NCI-H1694 (cell line): ENCODE measurements at regions not wholly inside any gene's neighbourhood (a gene's known extent, or its start where the extent isn't known, plus 50 kb on each side); places are given as distances from the start of the nearest gene placed in this dataset.
"Not testable (repeated sequence)": the region's sequence is repeated elsewhere in the genome, so short reads cannot be mapped to it uniquely, and the experiment has no call there.

ENCODE experiments used
- DNase-seq: peaks from one replicate; lab custom pipeline; 2025; lab: John Stamatoyannopoulos, UW

- peak; percentile 83 for DNase-seq
These were observed 132.3 kb upstream of the C11orf58 start for GRCh38 chr11:16605894-16606783.

GRCh38 chr11:16605389-16605893 is 133.0 kb upstream of the C11orf58 start:
- no peak for DNase-seq

GRCh38 chr11:16604794-16605388 is 133.6 kb upstream of the C11orf58 start:
- no peak for DNase-seq

GRCh38 chr11:16603890-16604793 is 134.3 kb upstream of the C11orf58 start:
- DNase-seq, result no peak

DNA sequence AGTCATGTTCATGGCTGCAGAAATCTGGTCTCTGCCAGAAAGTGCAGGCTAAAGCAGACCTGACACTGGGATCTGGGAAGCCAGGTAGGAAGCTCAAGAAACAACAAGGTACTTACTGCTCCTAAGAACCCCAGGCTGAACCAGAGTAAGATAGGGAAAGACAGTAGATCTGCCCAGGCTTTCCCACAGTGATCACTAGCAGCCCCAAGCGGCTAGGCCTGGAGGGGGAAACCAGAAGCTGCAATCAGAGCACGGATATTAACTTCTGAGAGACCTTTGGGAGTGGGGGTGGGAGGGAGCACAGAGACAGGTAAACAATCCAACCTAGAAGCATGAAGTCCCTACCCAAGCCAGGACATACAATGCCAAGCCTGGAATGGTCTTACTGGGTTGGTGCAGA is 135.2 kb upstream of the C11orf58 start:
- DNase-seq, result no peak

DNA sequence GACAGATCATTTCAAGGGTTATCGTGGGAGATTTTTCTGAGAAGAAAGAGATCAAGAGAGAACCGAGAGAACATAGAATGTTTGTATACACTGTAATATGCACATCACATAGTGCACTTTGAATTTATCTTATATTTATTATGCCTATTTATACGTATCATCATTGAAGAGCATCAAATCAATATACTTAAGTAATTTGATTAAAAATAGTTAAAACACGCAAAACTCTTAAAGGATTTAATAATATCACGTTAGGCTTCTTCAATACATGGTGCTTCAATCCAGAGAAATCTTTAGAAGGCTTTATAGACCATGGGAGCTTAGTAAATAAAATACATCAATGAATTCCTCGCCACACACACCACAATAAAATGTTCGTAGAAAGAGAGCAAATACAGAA is 139.5 kb upstream of the C11orf58 start:
- DNase-seq, result no peak

GRCh38 chr11:16598032-16598431 is 140.4 kb upstream of the C11orf58 start:
- no peak for DNase-seq

GRCh38 chr11:16596231-16596630 is 142.2 kb upstream of the C11orf58 start:
- no peak for DNase-seq

- no peak for DNase-seq
These were observed 147.3 kb upstream of the C11orf58 start for GRCh38 chr11:16591157-16591556.

DNA sequence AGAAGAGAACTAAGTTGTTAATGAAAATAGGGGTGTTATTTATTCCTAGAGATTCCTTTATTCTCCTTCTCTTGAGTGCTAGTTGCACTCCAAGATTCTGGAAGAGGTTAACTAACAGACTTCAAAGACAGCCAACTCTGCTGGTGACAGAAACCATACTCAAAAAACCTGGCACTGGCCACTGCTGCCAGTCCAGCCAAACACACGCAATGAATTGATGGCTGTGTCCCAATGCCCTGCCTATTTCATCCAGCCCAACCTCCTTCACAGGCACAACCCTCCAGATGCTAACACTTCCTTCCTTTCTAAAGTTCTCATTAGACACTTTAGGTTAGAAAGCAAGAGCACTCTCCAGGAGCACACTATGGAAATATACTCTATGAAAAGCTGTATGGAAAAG is 150.8 kb upstream of the C11orf58 start:
- DNase-seq, result no peak

DNA sequence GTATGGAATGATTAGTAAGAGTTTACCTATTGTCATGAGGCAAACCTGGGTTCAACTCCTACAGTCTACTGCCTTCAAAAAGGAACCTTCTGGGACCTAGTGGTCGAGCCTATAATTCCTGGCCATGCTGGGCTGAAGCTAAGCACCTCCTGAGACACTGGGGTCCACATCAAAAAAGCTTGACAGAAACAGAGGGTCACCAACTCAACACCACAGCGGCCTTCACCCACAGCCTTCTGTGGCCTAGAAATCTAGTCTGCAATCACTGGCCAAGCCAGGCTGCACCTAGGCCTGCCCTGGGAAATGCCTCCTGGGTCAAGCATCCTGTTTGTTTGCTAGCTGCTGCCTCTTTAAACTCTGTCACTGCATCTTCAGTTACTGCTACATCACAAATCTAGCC is 153.9 kb upstream of the C11orf58 start:
- no peak for DNase-seq

DNA sequence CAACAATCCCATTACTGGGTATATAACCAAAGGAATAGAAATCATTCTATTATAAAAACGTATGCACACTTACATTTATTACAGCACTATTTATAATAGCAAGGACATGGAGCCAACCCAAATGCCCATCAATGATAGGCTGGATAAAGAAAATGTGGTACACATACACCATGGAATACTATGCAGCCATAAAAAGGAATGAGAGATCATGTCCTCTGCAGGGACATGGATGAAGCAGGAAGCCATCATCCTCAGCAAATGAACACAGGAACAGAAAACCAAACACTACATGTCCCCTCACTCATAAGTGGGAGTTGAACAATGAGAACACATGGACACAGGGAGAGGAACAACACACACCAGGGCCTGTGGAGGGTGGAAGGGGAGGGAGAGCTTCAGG is 157.4 kb upstream of the C11orf58 start:
- not testable (repeated sequence) for DNase-seq

DNA sequence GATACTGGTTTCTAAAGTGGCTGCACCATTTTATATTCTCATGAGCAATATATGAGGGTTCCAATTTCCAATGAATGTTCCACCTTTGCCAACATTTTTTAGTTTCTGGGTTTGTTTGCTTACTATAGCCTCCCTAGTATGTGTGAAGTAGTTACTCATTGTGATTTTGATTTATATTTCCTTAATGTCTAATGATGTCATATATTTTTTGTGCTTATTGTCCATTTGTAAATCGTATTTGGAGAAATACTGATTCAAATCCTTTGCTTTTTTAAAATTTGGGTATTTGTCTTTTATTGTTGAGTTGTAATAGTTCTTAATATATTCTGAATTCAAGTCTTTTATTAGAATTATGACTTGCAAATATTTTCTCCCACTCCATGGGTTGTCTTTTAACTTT is 161.0 kb upstream of the C11orf58 start:
- no peak for DNase-seq

DNA sequence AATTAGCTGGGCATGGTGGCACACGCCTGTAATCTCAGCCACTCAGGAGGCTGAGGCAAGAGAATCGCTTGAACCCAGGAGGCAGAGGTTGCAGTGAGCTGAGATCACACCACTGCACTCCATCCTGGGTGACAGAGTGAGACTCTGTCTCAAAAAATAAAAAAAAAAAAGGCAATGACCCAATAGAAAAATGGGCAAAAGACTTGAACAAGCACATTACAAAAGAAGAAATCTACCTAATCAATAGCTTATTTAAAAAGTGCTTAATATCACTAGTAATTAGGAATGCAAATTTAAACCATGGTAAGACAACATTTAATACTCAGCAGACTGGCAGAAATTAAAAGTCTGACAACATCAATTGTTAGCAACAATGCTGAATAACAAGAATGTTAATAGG is 163.6 kb upstream of the C11orf58 start:
- DNase-seq, result not testable (repeated sequence)

DNA sequence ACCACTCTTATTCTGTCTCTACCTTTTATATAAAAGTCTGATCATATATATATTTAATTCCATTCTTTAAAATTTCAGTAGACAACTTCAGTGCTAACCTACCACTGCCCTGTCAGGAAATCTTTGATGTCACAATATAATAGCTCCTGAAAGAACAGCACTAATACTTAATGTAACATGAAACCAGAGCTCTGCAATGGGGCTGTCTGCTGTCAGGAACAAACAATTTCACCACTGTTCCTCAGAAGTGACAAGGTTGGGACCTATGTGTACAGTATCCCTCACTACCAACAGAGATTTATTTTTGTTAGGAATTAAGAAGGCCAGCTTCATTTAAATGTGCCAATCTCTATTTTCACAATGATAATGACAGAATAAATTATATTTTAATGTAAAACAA is 165.5 kb upstream of the C11orf58 start:
- no peak for DNase-seq

DNA sequence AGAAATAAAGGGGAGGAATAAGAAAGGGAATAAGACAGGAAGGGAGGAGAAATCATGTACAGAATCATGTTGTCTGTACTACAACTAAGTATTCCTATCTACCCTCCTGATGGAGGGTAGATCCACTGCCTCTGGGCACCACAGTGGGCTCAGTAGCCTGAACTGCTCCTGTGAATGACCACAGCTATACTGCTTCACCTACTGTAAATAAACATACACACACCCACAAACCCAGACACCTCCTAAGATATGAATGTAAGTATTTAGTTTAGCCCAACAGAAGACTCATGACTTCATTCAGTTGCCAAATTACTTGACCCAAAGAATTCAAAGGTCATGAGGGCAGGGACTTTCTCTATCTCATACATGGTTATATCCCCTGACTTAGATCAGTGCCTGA is 177.3 kb upstream of the C11orf58 start:
- no peak for DNase-seq

DNA sequence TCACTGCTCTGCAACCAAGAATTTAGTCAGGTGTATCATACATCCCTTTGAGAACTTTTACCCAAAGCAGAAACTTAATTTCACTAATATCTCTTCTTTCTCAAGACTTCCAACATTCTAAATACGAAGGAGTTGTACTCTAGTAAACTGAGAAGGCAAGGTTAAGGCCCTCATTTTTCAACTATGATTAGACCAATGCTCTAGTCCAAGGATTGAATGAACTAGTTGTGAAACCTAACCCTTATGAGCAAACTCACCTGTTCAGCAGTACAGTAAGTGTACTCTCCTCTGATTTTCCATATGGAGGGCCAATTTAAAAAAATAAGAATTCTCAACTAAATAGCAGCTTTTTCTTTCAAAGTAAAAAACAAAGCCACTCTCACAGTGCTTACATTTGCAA is 180.0 kb upstream of the C11orf58 start:
- no peak for DNase-seq

GRCh38 chr11:16555956-16556355 is 182.5 kb upstream of the C11orf58 start:
- no peak for DNase-seq

DNA sequence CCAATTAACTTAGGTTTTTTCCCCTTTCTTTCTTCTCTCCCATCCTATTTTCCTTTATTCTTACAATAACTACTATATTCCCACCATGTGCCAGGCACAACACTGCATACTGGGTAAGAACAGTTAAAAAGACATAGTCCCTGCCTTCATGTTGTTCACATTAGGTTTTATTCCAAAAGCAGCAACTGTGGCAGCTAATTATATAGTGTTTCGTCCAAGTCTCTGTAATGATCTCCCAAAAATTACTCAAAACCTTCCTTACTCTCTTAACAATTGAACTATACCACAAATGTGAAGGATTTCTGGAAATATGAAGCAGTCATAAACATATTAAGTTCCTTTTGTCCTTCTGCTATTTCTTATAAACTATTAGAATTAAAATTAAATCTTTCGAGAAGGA is 184.1 kb upstream of the C11orf58 start:
- no peak for DNase-seq

DNA sequence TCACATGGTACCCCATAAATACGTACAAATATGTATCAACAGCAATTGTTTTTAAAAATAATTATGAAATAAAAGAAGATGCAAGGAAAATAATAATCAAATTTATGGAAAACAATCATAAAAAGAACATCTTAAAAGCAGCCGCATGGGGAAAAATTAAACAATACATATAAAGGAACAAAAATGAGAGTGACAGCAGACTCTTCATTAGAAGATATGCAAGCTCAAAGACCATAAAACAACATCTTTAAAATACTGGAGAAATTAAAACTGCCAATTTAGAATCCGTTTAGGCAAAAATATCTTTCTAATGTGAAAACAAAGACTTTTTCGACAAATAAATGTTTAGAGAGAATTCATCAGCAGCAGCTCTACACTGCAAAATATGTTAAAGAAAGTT is 190.6 kb upstream of the C11orf58 start:
- no peak for DNase-seq

DNA sequence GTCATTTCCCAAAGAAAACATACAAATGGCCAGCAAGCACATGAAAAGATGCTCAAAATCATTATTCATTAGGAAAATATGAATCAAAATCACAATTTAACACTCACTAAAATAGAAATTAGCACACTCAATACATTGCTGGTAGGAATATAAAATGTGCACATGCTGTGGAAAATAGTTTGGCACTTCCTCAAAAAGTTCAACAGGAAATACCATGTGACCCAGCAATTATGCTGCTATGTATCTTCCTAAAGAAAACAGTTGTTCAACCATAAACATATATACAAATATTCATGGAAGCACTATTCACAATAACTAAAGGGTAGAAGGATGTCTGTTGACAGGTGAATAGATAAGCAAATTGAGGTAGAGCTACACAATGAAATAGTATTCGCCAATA is 187.3 kb upstream of the SOX6 start:
- DNase-seq, result no peak

DNA sequence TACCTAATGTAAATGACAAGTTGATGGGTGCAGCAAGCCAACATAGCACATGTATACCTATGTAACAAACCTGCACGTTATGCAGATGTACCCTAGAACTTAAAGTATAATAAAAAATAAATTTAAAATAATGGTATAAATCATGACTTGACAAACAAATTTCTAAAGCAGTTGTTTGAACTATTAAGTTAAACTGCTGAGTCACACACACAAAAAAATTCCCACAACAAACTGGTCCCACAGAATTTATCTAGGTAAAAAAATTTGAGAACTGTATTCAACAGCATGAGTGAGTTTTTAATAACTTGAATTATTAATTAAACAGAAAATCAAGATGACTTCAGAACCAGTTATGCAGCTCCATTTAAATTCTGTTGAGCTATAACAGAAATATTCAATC is 186.0 kb upstream of the SOX6 start:
- no peak for DNase-seq
